HepG2 (cell line): ENCODE measurements at regions not wholly inside any gene's neighbourhood (a gene's known extent, or its start where the extent isn't known, plus 50 kb on each side); places are given as distances from the start of the nearest gene placed in this dataset.

Experiments used
- ATAC-seq: fragments of 200-7000 bp; cut with Tn5 transposase; 3 replicates; pipeline ENCODE4 v1.9.1; 2020; ENCODE audit warnings: mild to moderate bottlenecking, moderate library complexity
- BruUV-seq: library from RNA; stranded (reverse); fragments of 400-500 nt; replicated peaks from 2 replicates; lab custom pipeline; 2021; lab: Mats Ljungman, UMichigan
- CTCF ChIA-PET: fragments of 300-600 bp; formaldehyde crosslinking; extraction: SDS; loops from one replicate; lab custom pipeline; 2021; ENCODE audit warnings: low total read pairs, inconsistent platforms, low intra/inter-chr PET ratio; lab: Yijun Ruan, JAX
- POLR2A ChIA-PET: fragments of 350-600 bp; sonication (Branson Sonifier 250); formaldehyde crosslinking; loops from one replicate; lab custom pipeline; 2020; ENCODE audit warnings: antibody characterized with exemption, inconsistent platforms; lab: Yijun Ruan, JAX
- DNase-seq: peaks from one replicate; pipeline ENCODE4 v3.0.0-alpha.2; 2015; ENCODE audit warnings: low spot score
- FAIRE-seq: peaks from 3 replicates; lab custom pipeline; 2011; peaks lifted over from hg19 to GRCh38; lab: Jason Lieb, UNC
- H2AFZ ChIP-seq: one replicate; pipeline ENCODE4 v1.6.1; 2011; ENCODE audit warnings: low read length, inconsistent platforms
- H3K27ac ChIP-seq: fragments of 300-600 bp; 3 replicates; pipeline ENCODE4 v1.8.0; 2011; ENCODE audit warnings: mixed run types, mild to moderate bottlenecking, mixed read lengths, low read length, inconsistent platforms; ENCODE audit not compliant: insufficient read depth; ENCODE audit errors: extremely low read length
- H3K27me3 ChIP-seq, 2 experiments: fragments of 200-600 bp in 1 of 2; 2 replicates in 1 of 2; 3 replicates in 1 of 2; pipeline versions ENCODE4 v1.6.0 to v1.8.0; 2011; ENCODE audit warnings: low read length in 2 of 2, mild to moderate bottlenecking in 2 of 2, moderate library complexity in 2 of 2, inconsistent platforms in 1 of 2; ENCODE audit not compliant: insufficient read depth in 2 of 2, control insufficient read depth in 1 of 2
- H3K36me3 ChIP-seq, 2 experiments: fragments of 200-600 bp in 1 of 2; replicated peaks in 1 of 2; 2 replicates in 1 of 2; 3 replicates in 1 of 2; pipeline versions ENCODE4 v1.5.1 to v1.8.0; 2011; ENCODE audit warnings: low read length in 2 of 2, inconsistent platforms in 1 of 2; ENCODE audit not compliant: insufficient read depth in 2 of 2, control insufficient read depth in 1 of 2
- H3K4me1 ChIP-seq: 2 replicates; pipeline ENCODE4 v1.5.1; 2012; ENCODE audit warnings: low read length, inconsistent platforms; ENCODE audit not compliant: insufficient read depth
- H3K4me2 ChIP-seq: 2 replicates; pipeline ENCODE4 v1.6.0; 2011; ENCODE audit warnings: low read depth, low read length, inconsistent platforms
- H3K4me3 ChIP-seq, 3 experiments: fragments of 200-600 bp in 1 of 3; sonication (generic), shearing (Covaris generic) in 1 of 3; replicated peaks in 1 of 3; 2 replicates each; pipeline ENCODE4 v1.5.1; 2011 to 2016; ENCODE audit warnings: low read length in 3 of 3, inconsistent platforms in 2 of 3, low read depth in 2 of 3, mild to moderate bottlenecking in 2 of 3, control low read depth in 1 of 3, mixed read lengths in 1 of 3; ENCODE audit not compliant: insufficient read depth in 1 of 3
- H3K79me2 ChIP-seq: one replicate; pipeline ENCODE4 v1.6.1; 2011; ENCODE audit warnings: low read length, inconsistent platforms; ENCODE audit not compliant: insufficient read depth
- H3K9ac ChIP-seq: 2 replicates; pipeline ENCODE4 v1.6.0; 2011; ENCODE audit warnings: mild to moderate bottlenecking, low read depth, low read length, inconsistent platforms; ENCODE audit not compliant: insufficient read depth
- H3K9me3 ChIP-seq: 2 replicates; pipeline ENCODE4 v1.5.1; 2012; ENCODE audit warnings: mild to moderate bottlenecking, low read length
- H4K20me1 ChIP-seq: 2 replicates; pipeline ENCODE4 v1.6.0; 2011; ENCODE audit warnings: inconsistent platforms, mild to moderate bottlenecking, low read length, moderate library complexity; ENCODE audit not compliant: insufficient read depth
- KLF6 ChIP-seq: IDR thresholded peaks from 2 replicates; pipeline ENCODE4 v1.8.0; 2016; ENCODE audit warnings: missing biosample characterization, missing genetic modification reagents
- MTA1 ChIP-seq: sonication (generic); formaldehyde crosslinking; IDR thresholded peaks from 2 replicates; pipeline ENCODE4 v1.4.0; 2020; ENCODE audit warnings: missing genetic modification reagents, mild to moderate bottlenecking, borderline replicate concordance
- NKX3-1 ChIP-seq: sonication (generic); formaldehyde crosslinking; IDR thresholded peaks from 2 replicates; pipeline ENCODE4 v1.5.0; 2020; ENCODE audit warnings: missing genetic modification reagents
- PHF8 ChIP-seq: sonication (generic); formaldehyde crosslinking; IDR thresholded peaks from 2 replicates; pipeline ENCODE4 v1.5.0; 2020; ENCODE audit warnings: missing genetic modification reagents
- RXRA ChIP-seq: sonication (generic); formaldehyde crosslinking; IDR thresholded peaks from 2 replicates; pipeline ENCODE4 v1.5.1; 2020; ENCODE audit warnings: missing genetic modification reagents
- SIN3A ChIP-seq: IDR thresholded peaks from 2 replicates; pipeline ENCODE4 v1.6.1; 2011; ENCODE audit warnings: low read depth, mild to moderate bottlenecking, control low read depth, low read length, borderline replicate concordance
- SNAPC2 ChIP-seq: sonication (generic); formaldehyde crosslinking; IDR thresholded peaks from 2 replicates; pipeline ENCODE4 v1.8.1; 2022; ENCODE audit warnings: mild to moderate bottlenecking, missing genetic modification reagents
- SNAPC4 ChIP-seq: sonication (generic); formaldehyde crosslinking; IDR thresholded peaks from 2 replicates; pipeline ENCODE4 v1.4.0; 2020; ENCODE audit warnings: mild to moderate bottlenecking, missing genetic modification reagents
- SP1 ChIP-seq, 2 experiments: fragments of 450-650 bp in 1 of 2; sonication (generic) in 1 of 2; formaldehyde crosslinking in 1 of 2; IDR thresholded peaks; 2 replicates each; pipeline versions ENCODE4 v1.4.0 to v1.6.1; 2016 to 2020; ENCODE audit warnings: missing genetic modification reagents in 1 of 2
- ZBTB26 ChIP-seq: IDR thresholded peaks from 2 replicates; pipeline ENCODE4 v1.6.1; 2016; ENCODE audit warnings: missing compliant biosample characterization, missing genetic modification reagents, borderline replicate concordance
- ZNF563 ChIP-seq: sonication (generic); formaldehyde crosslinking; IDR thresholded peaks from 2 replicates; pipeline ENCODE4 v1.8.0; 2022; ENCODE audit warnings: mild to moderate bottlenecking, moderate library complexity, missing genetic modification reagents
- ZNF713 ChIP-seq: sonication (generic); formaldehyde crosslinking; IDR thresholded peaks from 2 replicates; pipeline ENCODE4 v1.4.0; 2020; ENCODE audit warnings: mild to moderate bottlenecking, missing genetic modification reagents
- WGBS: methylation state at CpG from one replicate; pipeline ENCODE4 v1.1.6; 2017; ENCODE audit warnings: low lambda C conversion rate; 5-methylcytosine and 5-hydroxymethylcytosine counted together
- in situ Hi-C: cut with HindIII; loops from 2 replicates; pipeline ENCODE4 v1.10.0; 2017; ENCODE audit warnings: low pct_unique_long_range_greater_than_20kb; ENCODE audit not compliant: extremely low pct_ligation_motif_present
- intact Hi-C: fragments of 100-400 bp; cut with micrococcal nuclease; formaldehyde crosslinking; loops from one replicate; pipeline ENCODE4 v1.10.0; 2022; ENCODE audit not compliant: unreplicated experiment

GRCh38 chr10:9792181-9792580 is 1225.5 kb upstream of the CELF2 start (continued):
- no peak for TF ChIP-seq ZNF713 (CRISPR knock-in tag)
- TF ChIP-seq SIN3A = no peak
- TF ChIP-seq MTA1 (CRISPR knock-in tag) = no peak

GRCh38 chr10:9796564-9796963 is 1221.1 kb upstream of the CELF2 start:
- POLR2A ChIA-PET = no interaction called here
- 5% methylated on average over 3 of the region's 3 CpGs for WGBS
- FAIRE-seq = no peak

More at GRCh38 chr10:9796564-9796963, 1221.1 kb upstream of the CELF2 start:
- Histone ChIP-seq H3K9me3 (peaks cover 77% of the 10 kb centered on the region), H3K9ac (no peak overlapping the region), H3K4me1 (no peaks in the 10 kb centered on the region), H3K36me3 (no peaks in the 10 kb centered on the region), H3K79me2 (no peaks in the 10 kb centered on the region), H3K27me3 (no peaks in the 10 kb centered on the region; a peak in 1 of 5 replicates), H3K4me2 (no peak overlapping the region), H3K4me3 (no peak overlapping the region), H3K27ac (no peak overlapping the region), H2AFZ (no peak overlapping the region), H4K20me1 (no peaks in the 10 kb centered on the region)
- no TSS peak for BruUV-seq
- intact Hi-C loops = no loop called here
- in situ Hi-C loops = no loop called here
- TF ChIP-seq SP1 (IDR thresholded peaks at IDR 0.05) (no peak), SP1 (CRISPR knock-in tag; IDR thresholded peaks at IDR 0.05) (no peak), NKX3-1 (CRISPR knock-in tag) (no peak), ZBTB26 (CRISPR knock-in tag) (no peak), RXRA (CRISPR knock-in tag) (no peak), ZNF563 (CRISPR knock-in tag) (no peak), KLF6 (CRISPR knock-in tag) (no peak), SNAPC4 (CRISPR knock-in tag) (no peak), SNAPC2 (CRISPR knock-in tag) (no peak), PHF8 (CRISPR knock-in tag) (no peak)
- CTCF ChIA-PET = no interaction called here
- DNase-seq (no peak), ATAC-seq (no peak)
